HEK293 (cell line): ENCODE measurements at regions not wholly inside any gene's neighbourhood (a gene's known extent, or its start where the extent isn't known, plus 50 kb on each side); places are given as distances from the start of the nearest gene placed in this dataset.

Source experiments
- CTCF ChIA-PET: fragments of 350-600 bp; formaldehyde crosslinking; extraction: SDS; loops from one replicate; lab custom pipeline; 2021; ENCODE audit warnings: antibody characterized with exemption; lab: Yijun Ruan, JAX
- POLR2A ChIA-PET: fragments of 300-600 bp; formaldehyde crosslinking; extraction: SDS; loops from one replicate; lab custom pipeline; 2020; ENCODE audit warnings: antibody characterized with exemption, inconsistent platforms; lab: Yijun Ruan, JAX
- H3K27ac ChIP-seq: fragments of 200-500 bp; sonication (Bioruptor generic); 2 replicates; pipeline ENCODE4 v1.5.1; 2014; ENCODE audit warnings: low read depth, low read length, control low read depth, inconsistent platforms; ENCODE audit errors: extremely low read depth
- H3K36me3 ChIP-seq, 2 experiments: fragments of 200-500 bp in 1 of 2; sonication (Bioruptor generic) in 1 of 2; 1 replicate in 1 of 2; 2 replicates in 1 of 2; pipeline ENCODE4 v1.5.1; 2014 to 2017; ENCODE audit warnings: inconsistent platforms in 2 of 2, low read length in 2 of 2; ENCODE audit not compliant: control insufficient read depth in 2 of 2, insufficient read depth in 1 of 2
- H3K4me1 ChIP-seq: fragments of 200-500 bp; sonication (Bioruptor generic); 2 replicates; pipeline ENCODE4 v1.5.1; 2014; ENCODE audit warnings: mild to moderate bottlenecking, low read length, inconsistent platforms; ENCODE audit not compliant: control insufficient read depth, insufficient read depth
- H3K4me3 ChIP-seq: 2 replicates; pipeline ENCODE4 v1.5.1; 2011; ENCODE audit warnings: low read depth, mild to moderate bottlenecking, control low read depth, low read length, moderate library complexity
- H3K9me3 ChIP-seq: fragments of 200-500 bp; sonication (Bioruptor generic); 2 replicates; pipeline ENCODE4 v1.5.1; 2014; ENCODE audit warnings: low read depth, low read length, inconsistent platforms; ENCODE audit not compliant: control insufficient read depth, insufficient read depth
- BCL11B ChIP-seq: fragments of 450-650 bp; formaldehyde crosslinking; IDR thresholded peaks from 2 replicates; pipeline ENCODE4 v1.5.1; 2016; ENCODE audit warnings: low read depth, missing biosample characterization, missing genetic modification characterization
- BCL6B ChIP-seq: fragments of 450-650 bp; formaldehyde crosslinking; IDR thresholded peaks from 2 replicates; pipeline ENCODE4 v1.5.1; 2017; ENCODE audit warnings: missing biosample characterization, missing genetic modification characterization
- GLI4 ChIP-seq: fragments of 450-650 bp; formaldehyde crosslinking; IDR thresholded peaks from 2 replicates; pipeline ENCODE4 v1.5.1; 2016; ENCODE audit warnings: missing biosample characterization, missing genetic modification characterization
- GLIS2 ChIP-seq: fragments of 450-650 bp; formaldehyde crosslinking; IDR thresholded peaks from 2 replicates; pipeline ENCODE4 v1.5.1; 2016; ENCODE audit warnings: missing biosample characterization, missing genetic modification characterization
- KLF10 ChIP-seq: fragments of 450-650 bp; IDR thresholded peaks from 2 replicates; pipeline ENCODE4 v1.5.1; 2018; ENCODE audit warnings: missing biosample characterization, mild to moderate bottlenecking, missing genetic modification characterization
- PBX3 ChIP-seq: sonication (generic); formaldehyde crosslinking; IDR thresholded peaks from 2 replicates; pipeline ENCODE4 v1.8.1; 2022; ENCODE audit warnings: mild to moderate bottlenecking, moderate library complexity, missing genetic modification reagents
- PRDM1 ChIP-seq: fragments of 450-650 bp; formaldehyde crosslinking; IDR thresholded peaks from 2 replicates; pipeline ENCODE4; 2016; ENCODE audit warnings: missing biosample characterization, missing genetic modification characterization
- SCRT2 ChIP-seq: fragments of 450-650 bp; formaldehyde crosslinking; IDR thresholded peaks from 2 replicates; pipeline ENCODE4 v1.5.1; 2016; ENCODE audit warnings: missing biosample characterization, missing genetic modification characterization
- ZBTB21 ChIP-seq: fragments of 450-650 bp; formaldehyde crosslinking; IDR thresholded peaks from 2 replicates; pipeline ENCODE4 v1.5.1; 2017; ENCODE audit warnings: missing biosample characterization, missing genetic modification characterization
- ZNF184 ChIP-seq: fragments of 450-650 bp; IDR thresholded peaks from 2 replicates; pipeline ENCODE4 v1.5.1; 2018; ENCODE audit warnings: missing biosample characterization, mild to moderate bottlenecking, missing genetic modification characterization
- ZNF324 ChIP-seq: fragments of 450-650 bp; formaldehyde crosslinking; IDR thresholded peaks from 2 replicates; pipeline ENCODE4 v1.5.1; 2016; ENCODE audit warnings: missing biosample characterization, missing genetic modification characterization
- ZNF341 ChIP-seq: fragments of 450-650 bp; formaldehyde crosslinking; IDR thresholded peaks from 2 replicates; pipeline ENCODE4; 2016; ENCODE audit warnings: low read depth, missing biosample characterization, missing genetic modification characterization
- ZNF37A ChIP-seq: fragments of 450-650 bp; IDR thresholded peaks from 2 replicates; pipeline ENCODE4 v1.5.1; 2018; ENCODE audit warnings: missing biosample characterization, missing genetic modification characterization
- ZNF549 ChIP-seq: fragments of 450-650 bp; IDR thresholded peaks from 2 replicates; pipeline ENCODE4 v1.5.1; 2018; ENCODE audit warnings: missing biosample characterization, missing genetic modification characterization, mild to moderate bottlenecking, inconsistent platforms, moderate library complexity
- ZNF610 ChIP-seq: fragments of 450-650 bp; formaldehyde crosslinking; IDR thresholded peaks from 2 replicates; pipeline ENCODE4 v1.5.1; 2016; ENCODE audit warnings: missing biosample characterization, missing genetic modification characterization, borderline replicate concordance
- ZNF621 ChIP-seq: fragments of 450-650 bp; formaldehyde crosslinking; IDR thresholded peaks from 2 replicates; pipeline ENCODE4 v1.5.1; 2017; ENCODE audit warnings: missing biosample characterization, missing genetic modification characterization
- ZNF701 ChIP-seq: fragments of 450-650 bp; formaldehyde crosslinking; IDR thresholded peaks from 2 replicates; pipeline ENCODE4 v1.5.1; 2016; ENCODE audit warnings: missing biosample characterization, missing genetic modification characterization
- ZNF704 ChIP-seq: fragments of 450-650 bp; formaldehyde crosslinking; IDR thresholded peaks from 2 replicates; pipeline ENCODE4 v1.5.1; 2016; ENCODE audit warnings: missing biosample characterization, missing genetic modification characterization
- ZNF707 ChIP-seq: fragments of 450-650 bp; formaldehyde crosslinking; IDR thresholded peaks from 2 replicates; pipeline ENCODE4 v1.5.1; 2016; ENCODE audit warnings: missing biosample characterization, missing genetic modification characterization
- ZNF837 ChIP-seq: fragments of 450-650 bp; formaldehyde crosslinking; IDR thresholded peaks from 2 replicates; pipeline ENCODE4 v1.5.1; 2016; ENCODE audit warnings: missing biosample characterization, missing genetic modification characterization
- ZNF843 ChIP-seq: fragments of 450-650 bp; formaldehyde crosslinking; IDR thresholded peaks from 2 replicates; pipeline ENCODE4 v1.5.1; 2016; ENCODE audit warnings: missing biosample characterization, missing genetic modification characterization
- ZSCAN5A ChIP-seq: fragments of 450-650 bp; formaldehyde crosslinking; IDR thresholded peaks from 2 replicates; pipeline ENCODE4 v1.5.1; 2016; ENCODE audit warnings: missing biosample characterization, missing genetic modification characterization

GRCh38 chr3:59116233-59116537 lies 66.4 kb upstream of the CFAP20DC start:
- no peak overlapping the region for H3K27ac ChIP-seq
- H3K4me3 ChIP-seq: no peak overlapping the region
- no peaks in the 10 kb centered on the region for H3K36me3 ChIP-seq
- no peaks in the 10 kb centered on the region for H3K4me1 ChIP-seq
- ChIA-PET CTCF (interaction anchor here (0.6 kb wide), 1 partner anchor 121 kb away, joined by 3 read pairs; no protein-coding TSS in a partner anchor), POLR2A (no interaction called here)
- H3K9me3 ChIP-seq: no peaks in the 10 kb centered on the region
- TF ChIP-seq ZNF704 (tag by site-specific recombination) (no peak), ZNF341 (no peak), KLF10 (tag by site-specific recombination) (no peak), ZNF701 (tag by site-specific recombination) (no peak), GLI4 (tag by site-specific recombination) (no peak), ZNF324 (tag by site-specific recombination) (no peak), ZNF707 (tag by site-specific recombination) (no peak), PRDM1 (tag by site-specific recombination) (no peak), ZNF837 (tag by site-specific recombination) (no peak), ZNF621 (tag by site-specific recombination) (no peak), SCRT2 (tag by site-specific recombination) (no peak), PBX3 (CRISPR knock-in tag) (no peak), ZNF843 (no peak), ZSCAN5A (tag by site-specific recombination) (no peak), BCL6B (tag by site-specific recombination) (no peak), ZBTB21 (no peak)

- no peaks in the 10 kb centered on the region for H3K9me3 ChIP-seq
- no peak overlapping the region for H3K27ac ChIP-seq
- H3K36me3 ChIP-seq: no peaks in the 10 kb centered on the region
- POLR2A ChIA-PET: no interaction called here
- TF ChIP-seq ZNF610 (tag by site-specific recombination) (no peak), ZNF184 (tag by site-specific recombination) (no peak), ZNF37A (tag by site-specific recombination) (no peak), GLIS2 (no peak), BCL11B (tag by site-specific recombination) (no peak), ZNF701 (tag by site-specific recombination) (no peak), ZNF549 (no peak)
- CTCF ChIA-PET: interaction anchor here (0.6 kb wide), 1 partner anchor 121 kb away, joined by 3 read pairs; no protein-coding TSS in a partner anchor
- no peak overlapping the region for H3K4me3 ChIP-seq
- H3K4me1 ChIP-seq: no peaks in the 10 kb centered on the region
Measured at GRCh38 chr3:59115364-59116232, 65.8 kb upstream of the CFAP20DC start.
